ENCODE measurements at regions not wholly inside any gene's neighbourhood (a gene's known extent, or its start where the extent isn't known, plus 50 kb on each side); places are given as distances from the start of the nearest gene placed in this dataset. TPM values are rescaled to one million over a fixed set of nuclear protein-coding genes. Genes with fewer than 3 reads are reported as not detected.

Small RNAs in the stretch of these regions (small RNA-seq; reads per million reads assigned to genes)
- gene RF00096 (ENCODE audit: insufficient read depth) (not detected), gene RN7SKP251 (ENCODE audit: insufficient read depth) (not detected), gene VWA8P1 (ENCODE audit: insufficient read depth) (not detected)

Measured in mesendoderm (in vitro differentiated cells).